NCI-H345 (cell line): ENCODE measurements at regions not wholly inside any gene's neighbourhood (a gene's known extent, or its start where the extent isn't known, plus 50 kb on each side); places are given as distances from the start of the nearest gene placed in this dataset.
A peak's percentile ranks its signal among the peaks of the same experiment; 100 is the strongest.

Source experiments
- DNase-seq: peaks from one replicate; lab custom pipeline; 2025; lab: John Stamatoyannopoulos, UW

GRCh38 chr18:67977067-67977616 is 460.6 kb upstream of the DSEL start:
- no peak for DNase-seq

- no peak for DNase-seq
Observed at GRCh38 chr18:67973916-67974315, 457.4 kb upstream of the DSEL start.

- DNase-seq = no peak
Observed at GRCh38 chr18:67969458-67969857, 452.9 kb upstream of the DSEL start.

- DNase-seq = no peak
Observed at GRCh38 chr18:67966224-67966623, 449.7 kb upstream of the DSEL start.

GRCh38 chr18:67964462-67964861 is 447.9 kb upstream of the DSEL start:
- DNase-seq = no peak

- DNase-seq = no peak
Observed at GRCh38 chr18:67961701-67962440, 445.4 kb upstream of the DSEL start.

GRCh38 chr18:67957684-67958083 is 441.2 kb upstream of the DSEL start:
- DNase-seq = no peak

- no peak for DNase-seq
Observed at GRCh38 chr18:67954594-67954993, 438.1 kb upstream of the DSEL start.

GRCh38 chr18:67951137-67951536 is 434.6 kb upstream of the DSEL start:
- no peak for DNase-seq

GRCh38 chr18:67938660-67939059 is 422.1 kb upstream of the DSEL start:
- DNase-seq = no peak

- no peak for DNase-seq
Observed at GRCh38 chr18:67935638-67936037, 419.1 kb upstream of the DSEL start.

- no peak for DNase-seq
Observed at GRCh38 chr18:67933271-67933670, 416.8 kb upstream of the DSEL start.

- DNase-seq = no peak
Observed at GRCh38 chr18:67932271-67932670, 415.8 kb upstream of the DSEL start.

- DNase-seq = no peak
Observed at GRCh38 chr18:67926929-67927864, 410.7 kb upstream of the DSEL start.

GRCh38 chr18:67924656-67925055 is 408.1 kb upstream of the DSEL start:
- DNase-seq = no peak

- no peak for DNase-seq
Observed at GRCh38 chr18:67919316-67919715, 402.8 kb upstream of the DSEL start.

- DNase-seq = peak; percentile 50
Observed at GRCh38 chr18:67916097-67916496, 399.6 kb upstream of the DSEL start.

GRCh38 chr18:67913040-67913439 is 396.5 kb upstream of the DSEL start:
- no peak for DNase-seq

GRCh38 chr18:67901573-67901972 is 385.1 kb upstream of the DSEL start:
- no peak for DNase-seq

GRCh38 chr18:67896451-67896850 is 379.9 kb upstream of the DSEL start:
- DNase-seq = no peak

- no peak for DNase-seq
Observed at GRCh38 chr18:67893916-67894315, 377.4 kb upstream of the DSEL start.

- no peak for DNase-seq
Observed at GRCh38 chr18:67876871-67877270, 360.4 kb upstream of the DSEL start.

- peak; percentile 26 for DNase-seq
Observed at GRCh38 chr18:67875944-67876343, 359.4 kb upstream of the DSEL start.
